Stimulated activated CD8-positive, alpha-beta memory T cell treated with anti-CD3 and anti-CD28 coated beads, Interleukin-7, amount 100 ng/mL, for 24 hours (primary cell): ENCODE measurements at regions not wholly inside any gene's neighbourhood (a gene's known extent, or its start where the extent isn't known, plus 50 kb on each side); places are given as distances from the start of the nearest gene placed in this dataset.

Experiments
- DNase-seq: peaks from one replicate; pipeline ENCODE4 v3.0.0-alpha.2; 2020; ENCODE audit warnings: low read depth

DNA sequence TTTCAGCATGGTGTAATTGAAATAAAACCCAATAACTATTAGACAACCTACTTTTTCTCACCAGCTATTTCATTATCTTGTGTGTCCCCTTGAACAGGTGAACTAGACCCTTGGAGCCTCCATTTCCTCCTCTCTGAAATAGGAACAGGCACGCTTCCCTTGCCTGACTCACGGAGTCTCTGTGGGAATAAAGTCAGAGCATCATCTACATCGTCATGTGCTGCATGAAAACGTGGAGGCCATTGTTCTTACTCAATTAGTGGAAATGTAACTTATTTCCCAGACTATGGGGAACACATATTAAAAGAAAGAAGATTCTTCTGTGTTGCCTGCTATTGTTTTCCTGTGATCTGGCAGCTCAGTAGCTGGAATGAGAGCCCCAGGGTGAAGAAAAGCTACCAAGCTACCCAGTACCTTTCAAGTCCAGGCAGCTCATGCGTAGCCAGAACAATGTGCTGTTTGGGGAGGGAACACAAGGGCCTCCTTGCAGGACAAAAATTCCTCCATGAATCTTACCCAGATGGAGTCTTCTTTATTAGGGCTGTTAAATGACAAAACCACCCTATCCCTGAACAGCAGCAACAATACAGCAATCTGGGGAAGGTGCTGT, 59.8 kb downstream of the SOX11 start:
- DNase-seq = no peak

DNA sequence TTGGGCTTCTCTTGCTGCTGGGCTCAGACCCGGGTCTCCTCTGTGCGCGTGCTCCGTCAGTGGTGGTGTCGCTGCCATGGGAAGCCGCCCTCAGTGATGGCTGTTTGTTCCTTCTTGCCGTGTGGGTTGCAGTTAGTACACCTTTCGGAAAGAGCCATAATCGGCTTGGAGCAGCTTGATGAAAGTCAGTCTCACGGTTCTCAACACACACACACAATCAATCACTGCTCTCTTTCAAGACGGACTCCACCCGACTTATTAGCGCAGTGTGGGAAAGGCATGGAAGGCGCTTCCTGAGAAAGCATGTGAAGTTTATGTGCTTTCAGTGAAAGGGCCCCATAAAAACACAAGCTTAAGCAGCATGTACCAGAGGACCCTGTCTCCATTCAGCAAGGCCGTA, 64.1 kb downstream of the SOX11 start:
- DNase-seq = no peak

DNA sequence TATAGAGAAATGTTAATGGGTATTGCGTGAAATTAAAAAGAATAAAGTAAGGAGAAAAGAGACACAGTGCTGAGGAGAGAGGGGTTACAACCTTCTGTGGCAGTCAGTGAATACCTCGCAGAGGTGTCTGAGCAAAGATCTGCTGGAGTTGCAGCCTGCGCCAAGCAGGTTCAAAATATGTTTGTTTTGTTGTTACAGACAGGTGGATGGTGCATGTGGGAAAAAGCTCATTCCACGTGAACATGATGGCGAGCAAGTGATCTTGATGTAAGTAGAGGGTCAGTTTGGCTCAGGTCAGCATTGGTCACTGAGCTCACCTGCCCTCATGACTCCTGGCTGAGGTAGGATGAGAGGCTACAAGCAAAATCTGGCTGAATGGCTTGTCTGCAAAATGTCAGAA, 66.2 kb downstream of the SOX11 start:
- no peak for DNase-seq

DNA sequence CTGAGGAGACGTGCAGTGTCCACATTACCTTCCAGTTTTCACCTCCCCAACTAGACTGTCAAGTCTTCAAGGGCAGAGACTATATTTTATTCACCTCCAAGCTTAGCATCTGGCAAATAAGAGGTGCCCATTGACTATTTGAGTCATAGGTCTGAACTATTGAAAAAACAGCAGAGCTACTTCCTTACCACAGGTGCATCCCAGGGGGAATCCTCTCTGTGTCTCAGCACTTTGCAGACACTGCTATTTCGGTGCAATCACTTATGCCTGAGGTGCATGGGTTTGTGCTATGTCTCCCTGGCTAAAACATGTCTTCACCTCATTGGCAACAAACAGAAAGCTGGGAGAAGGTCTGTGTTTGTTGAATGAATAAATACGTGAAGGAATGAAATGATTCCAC, 67.8 kb downstream of the SOX11 start:
- no peak for DNase-seq

DNA sequence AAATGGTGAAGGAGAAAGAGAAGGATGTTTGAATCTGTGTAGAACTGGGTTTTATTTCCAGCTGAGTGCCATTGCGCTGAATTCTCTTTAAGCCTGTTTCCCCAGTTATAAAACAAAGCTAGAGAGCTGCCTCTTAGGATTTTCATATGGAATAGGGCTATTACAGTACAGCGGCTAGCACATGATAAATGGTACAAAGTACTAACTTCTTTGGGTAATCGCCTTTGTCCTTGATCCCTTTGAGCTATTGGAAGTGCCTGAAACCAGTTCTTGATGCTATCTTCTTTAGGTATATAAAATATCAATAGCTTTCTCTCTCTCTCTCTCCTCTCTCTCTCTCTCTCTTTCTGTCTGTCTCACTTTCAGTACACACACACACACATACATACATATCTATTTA, 71.3 kb downstream of the SOX11 start:
- no peak for DNase-seq

DNA sequence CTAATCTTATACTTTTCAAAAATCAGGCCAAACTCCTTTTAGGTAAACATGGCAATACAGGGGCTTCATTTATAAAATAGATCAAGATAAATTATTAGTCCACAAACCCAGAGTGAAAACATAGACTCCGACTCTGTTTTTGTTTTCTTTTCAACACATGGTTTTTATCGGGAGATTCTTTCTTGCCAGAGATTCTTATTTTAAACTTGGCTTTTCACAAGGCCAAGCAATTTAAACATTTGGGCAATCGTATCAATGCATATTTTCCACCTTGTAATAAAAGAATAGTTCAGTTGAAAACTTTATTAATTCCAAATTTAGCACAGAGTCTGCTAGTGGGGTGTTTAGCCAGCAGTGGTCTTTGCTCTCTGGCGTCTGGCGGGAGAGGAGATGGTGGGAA, 71.9 kb downstream of the SOX11 start:
- no peak for DNase-seq

DNA sequence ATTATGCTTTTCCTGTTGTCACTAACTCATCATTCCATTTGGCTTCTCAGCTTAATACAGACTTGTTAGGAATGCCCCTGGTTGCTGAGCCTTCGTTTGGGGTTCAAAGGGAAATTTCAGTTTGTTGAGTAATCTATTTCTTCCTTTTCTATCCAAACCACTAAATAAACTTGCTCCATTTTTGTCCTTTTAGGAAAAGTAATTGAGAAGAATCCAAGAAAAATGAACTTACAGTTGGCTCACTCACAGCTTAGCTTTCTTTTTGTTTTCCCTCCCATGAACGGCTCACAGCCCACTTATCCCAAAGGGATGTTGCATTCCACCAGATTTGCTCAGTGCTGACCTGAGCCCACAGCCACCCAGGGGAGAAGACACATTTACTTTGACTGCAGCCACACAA, 73.9 kb downstream of the SOX11 start:
- no peak for DNase-seq

DNA sequence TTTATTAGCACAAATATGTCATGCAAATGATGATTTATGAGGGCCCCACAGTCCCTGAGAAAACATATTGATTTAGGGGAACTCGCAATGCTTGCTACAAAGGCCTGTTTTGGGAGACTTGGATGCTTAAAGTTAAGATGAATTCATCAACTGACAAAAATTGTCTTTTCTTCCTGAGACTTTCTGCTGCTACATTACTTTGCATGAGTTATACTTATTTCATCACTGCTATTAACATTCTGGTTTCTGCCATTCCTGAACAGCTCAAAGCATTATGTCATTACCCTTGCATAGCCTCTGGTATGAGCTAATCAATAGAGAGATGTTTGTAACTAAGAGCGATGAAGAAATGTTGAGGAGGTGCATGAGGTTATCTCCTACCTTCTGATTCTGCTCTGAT, 74.4 kb downstream of the SOX11 start:
- no peak for DNase-seq

DNA sequence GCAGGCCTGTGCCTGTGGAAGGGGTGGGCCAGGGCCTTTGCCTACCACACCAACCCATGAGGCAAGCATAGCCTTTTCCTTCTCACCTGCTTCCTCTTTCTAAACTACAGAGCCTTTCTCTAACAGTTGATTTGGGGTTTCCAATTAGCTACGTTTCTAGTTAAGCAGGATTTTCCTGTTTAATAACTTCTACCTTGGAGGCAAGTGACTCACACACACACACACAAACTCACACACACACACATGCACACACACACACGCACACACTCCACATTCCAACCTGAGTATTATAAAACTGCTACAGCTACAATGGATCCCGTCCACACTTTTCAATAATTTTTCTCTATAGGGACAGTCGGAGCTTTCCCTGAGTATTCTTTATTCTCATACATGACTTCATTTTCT, 84.9 kb downstream of the SOX11 start:
- no peak for DNase-seq

DNA sequence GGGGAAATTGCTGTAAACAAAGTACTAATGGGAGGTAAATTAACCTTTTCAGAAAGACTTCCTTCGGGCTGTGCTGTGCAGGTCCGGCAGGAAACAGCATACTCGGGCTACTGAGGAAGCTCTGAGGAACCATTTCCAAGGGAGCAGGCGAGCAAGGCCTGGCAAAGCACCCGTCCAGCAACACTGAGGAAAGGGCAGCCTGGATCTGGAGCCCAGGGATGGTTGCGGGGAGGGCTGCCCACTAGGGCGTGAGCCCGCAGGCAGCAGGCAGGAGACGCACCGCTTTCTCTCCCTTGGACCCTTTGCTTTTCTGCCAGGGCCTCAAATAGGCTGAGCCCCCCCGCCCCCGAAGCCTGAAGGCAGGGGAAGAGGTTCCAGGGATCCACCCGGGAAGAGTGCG, 89.5 kb downstream of the SOX11 start:
- no peak for DNase-seq

DNA sequence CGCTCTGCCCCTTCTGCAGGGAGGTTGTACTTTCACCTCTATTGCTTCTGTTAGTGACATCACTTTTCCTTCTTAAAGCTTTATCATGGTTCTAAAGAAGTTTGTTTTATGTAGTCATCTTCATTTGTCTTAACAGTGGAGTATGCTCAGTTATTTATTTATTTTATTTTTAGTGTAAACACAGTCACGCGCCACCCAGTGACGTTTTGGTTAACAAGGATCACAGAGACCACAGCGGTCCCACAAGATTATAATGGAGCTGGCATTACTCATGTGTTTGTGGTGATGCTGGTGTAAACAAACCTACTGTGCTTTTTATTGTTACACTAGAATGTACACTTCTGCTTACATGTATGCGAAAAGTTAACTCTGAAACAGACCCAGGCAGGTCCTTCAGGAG, 89.9 kb downstream of the SOX11 start:
- DNase-seq = no peak

DNA sequence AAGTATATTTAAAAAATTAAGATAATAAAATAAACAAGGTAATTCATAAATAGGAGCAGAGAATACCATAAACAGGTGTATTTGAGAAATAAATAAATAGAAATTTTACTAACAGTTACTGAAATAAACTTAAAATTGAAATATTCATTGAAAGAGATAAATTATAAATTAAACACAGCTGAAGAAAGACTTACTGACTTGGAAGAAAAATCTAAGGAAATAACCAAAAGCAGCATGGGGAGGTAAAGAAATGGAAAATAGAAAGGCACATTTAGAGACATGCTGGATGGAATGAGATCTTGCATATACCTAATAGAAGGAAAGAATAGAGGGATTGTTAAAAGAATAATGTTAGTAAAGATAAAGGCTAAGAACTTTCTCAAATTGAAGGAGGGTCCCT, 96.3 kb downstream of the SOX11 start:
- DNase-seq = no peak

DNA sequence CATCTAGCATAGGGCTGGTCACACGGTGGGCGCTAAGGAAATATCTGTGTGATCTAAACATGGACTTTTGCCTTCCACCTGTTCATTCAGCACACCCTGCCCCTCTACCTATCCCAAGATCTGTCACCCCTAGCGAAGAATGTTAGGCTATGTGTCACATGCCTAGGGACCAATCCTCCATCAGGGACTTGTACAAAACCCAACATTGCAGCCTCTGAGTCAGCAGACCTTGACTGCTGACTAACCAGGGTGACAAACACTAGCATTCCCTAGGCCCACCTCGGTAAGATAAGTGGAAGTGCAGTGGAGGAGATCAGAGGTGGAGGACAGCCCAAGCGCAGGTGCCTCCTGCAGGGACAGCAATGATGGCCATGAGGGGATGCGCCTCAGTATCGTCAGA, 99.2 kb downstream of the SOX11 start:
- no peak for DNase-seq

DNA sequence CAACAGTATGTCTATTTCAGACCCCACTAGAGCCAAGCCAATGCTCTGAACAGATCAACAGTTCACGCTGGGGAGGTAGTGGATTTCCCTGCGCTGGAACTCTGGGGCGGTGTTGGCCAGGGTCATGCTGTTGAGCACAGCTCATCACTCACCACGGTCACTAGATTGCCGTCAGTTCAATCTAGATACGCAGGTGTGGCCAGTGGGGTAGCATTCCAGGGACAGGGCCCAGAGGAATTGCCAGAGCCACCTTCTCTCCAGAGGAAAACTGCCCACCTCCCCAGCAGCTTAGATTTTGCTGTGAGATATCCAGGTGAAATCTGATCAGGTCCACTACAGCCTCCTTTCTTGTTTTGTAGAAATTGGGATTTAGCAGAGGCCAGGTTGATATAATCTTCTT, 101.8 kb downstream of the SOX11 start:
- no peak for DNase-seq

DNA sequence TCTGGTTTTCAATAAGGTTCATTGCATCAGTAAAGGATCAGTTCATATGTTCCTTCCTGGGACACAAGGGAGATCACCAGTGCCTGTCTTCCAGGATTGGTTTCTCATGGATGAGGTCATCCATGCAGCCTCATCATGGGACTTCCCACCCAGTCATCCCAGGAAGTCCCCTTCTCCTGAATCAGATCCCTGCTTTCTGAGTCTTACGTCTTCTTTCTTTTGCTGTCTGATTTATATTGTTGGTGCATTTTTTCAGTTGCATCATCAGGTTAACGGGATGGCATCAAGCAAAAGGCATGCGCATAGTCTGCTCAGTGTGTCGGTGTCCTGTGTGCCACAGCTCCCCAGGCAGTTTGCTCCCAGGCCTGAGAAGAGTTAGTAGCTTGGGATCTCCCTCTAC, 105.9 kb downstream of the SOX11 start:
- no peak for DNase-seq

DNA sequence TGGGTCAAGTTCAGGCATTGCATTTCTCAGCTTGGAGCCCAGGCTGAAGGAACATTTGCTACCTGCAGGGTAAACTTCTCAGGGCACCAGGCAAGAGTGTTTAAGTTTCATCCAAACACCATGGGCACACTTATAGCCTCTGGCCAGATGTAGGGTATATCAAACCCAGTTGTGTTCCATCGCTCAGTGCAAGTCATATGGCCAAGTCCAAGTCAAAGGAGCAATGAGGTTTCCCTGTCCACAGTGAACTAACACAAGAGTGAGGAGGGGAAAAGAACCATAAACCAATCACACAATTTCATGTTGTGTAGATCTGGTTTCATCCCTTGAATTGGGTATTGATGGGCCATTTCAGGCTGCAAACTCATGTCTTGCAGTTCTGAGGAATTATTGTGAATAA, 107.2 kb downstream of the SOX11 start:
- no peak for DNase-seq

DNA sequence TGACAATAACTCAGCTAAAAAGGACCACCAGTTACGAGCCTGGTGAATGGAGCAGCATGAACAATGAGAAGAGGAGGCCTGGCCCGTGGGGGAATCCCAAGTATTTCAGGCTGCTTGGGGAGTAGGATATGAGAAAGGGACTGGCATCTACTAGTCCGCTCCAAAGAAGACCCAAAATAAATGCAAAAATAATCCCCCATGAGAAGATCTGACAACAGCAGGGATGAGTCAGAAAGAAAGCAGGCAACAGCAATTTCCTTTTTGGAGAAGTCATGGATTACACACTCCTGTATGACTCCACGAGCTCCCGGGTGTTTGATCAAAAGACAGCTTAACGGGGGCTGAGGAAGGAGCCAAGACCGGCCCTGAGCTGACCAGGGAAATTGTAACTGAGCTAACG, 111.4 kb downstream of the SOX11 start:
- no peak for DNase-seq

DNA sequence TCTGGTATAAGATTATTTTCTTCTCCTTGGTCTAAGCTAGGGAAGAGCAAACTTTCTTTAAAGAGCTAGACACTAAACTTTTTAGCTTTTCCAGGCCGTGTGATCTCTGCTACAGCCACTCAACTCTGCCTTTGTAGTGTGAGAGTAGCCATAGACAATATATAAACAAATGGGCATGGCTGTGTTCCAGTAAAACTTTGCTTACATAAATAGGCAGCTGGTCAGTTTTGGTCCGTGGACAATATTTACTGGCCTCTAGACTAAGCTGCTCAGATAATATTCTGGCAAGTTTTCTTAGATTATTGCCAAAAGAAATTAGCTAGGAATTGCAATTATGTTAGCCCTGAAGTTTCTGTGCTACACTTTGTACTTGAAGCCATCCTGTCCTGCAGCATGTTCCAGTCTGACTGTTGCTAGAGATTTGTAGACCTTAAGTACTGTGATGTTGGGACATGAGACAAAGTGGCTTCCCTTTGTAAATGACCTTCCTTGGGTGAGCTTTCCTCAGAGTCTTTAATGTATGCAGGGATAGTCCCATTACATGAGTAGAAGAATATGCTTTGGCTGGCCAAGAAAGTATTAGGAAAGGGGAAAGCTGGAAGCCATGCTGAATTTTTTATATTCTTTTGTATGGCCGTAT, 126.9 kb downstream of the SOX11 start:
- no peak for DNase-seq

DNA sequence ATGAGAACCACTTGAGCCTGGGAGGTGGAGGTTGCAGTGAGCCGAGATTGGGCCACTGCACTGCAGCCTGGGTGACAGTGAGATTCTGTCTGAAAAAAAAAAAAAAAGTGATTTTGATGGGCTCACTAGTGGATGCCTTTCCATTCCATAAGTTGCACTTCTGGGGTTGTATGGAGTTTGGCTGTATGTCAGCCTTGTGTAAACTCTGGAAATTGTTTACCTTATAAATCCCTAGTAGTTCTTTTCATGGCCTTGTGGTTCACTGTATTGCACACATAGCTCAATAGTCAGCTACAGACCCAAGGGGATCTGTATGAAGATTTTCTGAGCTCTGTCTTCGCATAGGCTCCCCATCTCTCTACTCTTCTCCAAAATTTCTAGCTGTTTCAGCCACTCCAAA, 131.9 kb downstream of the SOX11 start:
- no peak for DNase-seq

DNA sequence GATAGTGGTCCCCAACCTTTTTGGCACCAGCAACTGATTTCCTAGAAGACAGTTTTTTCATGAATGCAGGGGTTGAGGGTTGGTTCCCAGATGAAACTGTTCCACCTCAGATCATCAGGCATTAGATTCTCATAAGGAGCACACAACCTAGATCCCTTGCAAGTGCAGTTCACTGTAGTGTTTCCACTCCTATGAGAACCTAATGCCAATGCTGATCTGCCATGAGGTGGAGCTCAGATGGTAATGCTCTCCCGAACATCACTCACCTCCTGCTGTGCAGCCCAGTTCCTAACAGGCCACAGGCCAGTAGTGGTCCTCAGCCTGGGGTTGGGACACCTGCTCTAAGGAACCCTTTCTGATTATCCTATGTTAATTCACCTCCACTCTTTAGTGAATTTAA, 133.5 kb downstream of the SOX11 start:
- DNase-seq = no peak

DNA sequence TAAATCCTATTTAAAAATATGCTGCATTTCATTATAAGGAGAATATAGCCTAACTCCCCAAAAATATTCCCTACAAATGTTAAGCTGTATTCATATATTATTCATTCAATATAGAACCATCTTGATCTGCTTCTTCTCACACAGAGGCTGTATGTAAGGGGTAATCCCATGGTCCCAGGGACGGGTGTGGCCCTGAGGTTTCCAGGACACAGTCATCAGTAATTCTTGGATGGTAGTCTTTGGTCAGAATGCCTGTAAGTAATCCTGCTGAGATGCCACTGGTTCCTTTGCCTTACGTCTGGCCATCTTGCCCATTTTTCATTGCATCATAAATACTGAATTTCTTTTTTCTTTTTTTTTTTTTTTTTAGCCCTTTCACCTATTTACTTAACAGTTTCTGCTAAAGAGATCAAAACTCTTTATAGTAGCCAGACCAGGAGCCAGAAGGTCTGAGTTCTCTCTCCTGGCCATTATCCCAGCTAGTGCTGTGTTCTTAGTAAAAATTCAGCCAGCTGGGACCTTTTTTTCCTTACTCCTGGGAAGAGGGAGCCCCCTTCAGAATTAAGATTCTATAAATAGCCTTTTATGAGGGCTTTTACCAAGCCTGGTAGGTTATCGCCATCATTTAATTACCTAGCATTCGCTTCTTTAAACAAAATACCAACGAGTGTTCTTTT, 134.9 kb downstream of the SOX11 start:
- no peak for DNase-seq

DNA sequence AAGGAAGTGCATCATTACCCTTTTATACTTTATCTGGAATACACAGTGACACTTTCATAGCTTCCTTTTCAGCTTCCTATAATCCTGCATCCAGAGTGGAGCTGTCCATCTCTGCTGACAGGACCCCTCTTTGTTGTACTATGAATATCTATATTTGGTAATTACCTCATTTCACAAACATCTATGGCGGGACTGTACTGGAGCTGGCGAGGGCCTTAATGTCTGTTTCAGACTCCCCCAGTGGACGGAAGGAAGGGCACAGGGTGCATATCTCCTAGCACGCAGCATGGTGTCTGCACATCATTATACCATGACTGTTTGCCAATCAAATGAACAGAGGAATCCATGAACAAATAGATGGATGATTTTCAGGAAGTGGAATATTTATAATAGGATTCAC, 142.3 kb downstream of the SOX11 start:
- DNase-seq = no peak

DNA sequence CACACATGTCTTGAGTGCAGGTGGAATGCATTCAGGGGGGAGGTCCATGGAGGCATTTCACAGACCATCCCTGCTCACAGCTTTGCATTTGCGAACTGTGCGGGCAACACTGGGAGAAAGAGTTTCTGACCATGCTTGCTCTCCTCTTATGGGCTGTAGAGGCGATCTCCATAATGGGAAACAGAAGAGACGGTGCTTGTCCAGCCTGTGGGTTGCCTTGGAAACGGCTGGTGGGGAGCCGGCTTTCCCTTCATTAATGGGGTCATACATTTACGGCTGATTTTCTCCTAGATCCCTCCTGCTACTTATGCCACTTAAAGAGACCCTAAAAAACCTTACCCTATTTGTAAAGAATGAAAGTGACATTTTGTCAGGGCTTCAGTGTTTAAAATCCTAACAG, 147.4 kb downstream of the SOX11 start:
- DNase-seq = no peak

DNA sequence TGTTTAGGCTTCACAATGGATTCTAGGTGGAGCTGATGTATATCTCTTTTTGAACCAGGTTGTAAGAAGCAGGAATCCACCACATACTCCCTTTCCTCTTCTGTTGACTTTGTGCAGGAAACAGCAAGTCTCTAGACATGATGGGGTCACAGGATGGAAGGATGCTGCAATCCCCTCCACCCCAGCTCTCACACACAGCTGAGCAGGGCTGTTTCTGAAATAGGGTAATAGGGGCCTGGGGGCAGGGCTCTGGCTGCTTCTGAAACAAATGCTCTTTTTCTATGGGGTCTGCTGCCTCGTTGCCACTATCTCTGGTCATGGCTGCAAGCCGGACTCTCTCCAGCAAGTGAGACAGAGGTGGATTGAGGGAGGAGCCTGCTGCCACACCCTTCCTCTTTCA, 148.9 kb downstream of the SOX11 start:
- no peak for DNase-seq
